ENCODE measurements at regions not wholly inside any gene's neighbourhood (a gene's known extent, or its start where the extent isn't known, plus 50 kb on each side); places are given as distances from the start of the nearest gene placed in this dataset.

- no peak for TF ChIP-seq ZFX (IDR thresholded peaks at IDR 0.05; ENCODE audit: borderline replicate concordance)
- no peak for TF ChIP-seq CTCF (IDR thresholded peaks at IDR 0.05)
Measured at GRCh38 chr5:37945446-37945845, 105.6 kb upstream of the GDNF start.

Data from 22Rv1 (cell line).